ENCODE measurements at regions not wholly inside any gene's neighbourhood (a gene's known extent, or its start where the extent isn't known, plus 50 kb on each side); places are given as distances from the start of the nearest gene placed in this dataset.

DNA sequence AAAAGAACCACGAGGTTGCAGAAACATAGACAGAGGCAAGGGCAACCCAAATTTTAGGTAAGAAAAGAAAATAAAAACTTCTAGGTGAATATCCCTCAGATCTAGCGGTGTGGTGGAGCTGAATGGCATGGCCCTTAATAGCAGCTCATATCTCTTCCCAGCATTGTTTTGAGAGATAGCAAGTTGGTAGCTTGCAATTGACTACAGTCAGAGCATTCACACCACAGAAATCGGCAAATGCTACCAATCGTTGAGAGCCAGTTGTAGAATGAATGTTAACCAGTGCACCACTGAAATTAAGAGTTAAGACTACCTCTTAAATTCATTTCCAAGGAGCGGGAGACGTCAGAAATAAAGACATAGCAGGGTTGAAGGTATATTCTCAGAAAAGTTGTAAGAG is 184.0 kb upstream of the KIT start:
- TF ChIP-seq BRCA1 (IDR thresholded peaks at IDR 0.05; ENCODE audit: low read depth, low read length) = no peak
- TF ChIP-seq, protein P1, sequence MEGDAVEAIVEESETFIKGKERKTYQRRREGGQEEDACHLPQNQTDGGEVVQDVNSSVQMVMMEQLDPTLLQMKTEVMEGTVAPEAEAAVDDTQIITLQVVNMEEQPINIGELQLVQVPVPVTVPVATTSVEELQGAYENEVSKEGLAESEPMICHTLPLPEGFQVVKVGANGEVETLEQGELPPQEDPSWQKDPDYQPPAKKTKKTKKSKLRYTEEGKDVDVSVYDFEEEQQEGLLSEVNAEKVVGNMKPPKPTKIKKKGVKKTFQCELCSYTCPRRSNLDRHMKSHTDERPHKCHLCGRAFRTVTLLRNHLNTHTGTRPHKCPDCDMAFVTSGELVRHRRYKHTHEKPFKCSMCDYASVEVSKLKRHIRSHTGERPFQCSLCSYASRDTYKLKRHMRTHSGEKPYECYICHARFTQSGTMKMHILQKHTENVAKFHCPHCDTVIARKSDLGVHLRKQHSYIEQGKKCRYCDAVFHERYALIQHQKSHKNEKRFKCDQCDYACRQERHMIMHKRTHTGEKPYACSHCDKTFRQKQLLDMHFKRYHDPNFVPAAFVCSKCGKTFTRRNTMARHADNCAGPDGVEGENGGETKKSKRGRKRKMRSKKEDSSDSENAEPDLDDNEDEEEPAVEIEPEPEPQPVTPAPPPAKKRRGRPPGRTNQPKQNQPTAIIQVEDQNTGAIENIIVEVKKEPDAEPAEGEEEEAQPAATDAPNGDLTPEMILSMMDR (IDR thresholded peaks at IDR 0.05; ENCODE audit: control extremely low read depth in 1 of 3, insufficient read depth in 1 of 3, low read depth in 1 of 3, low read length in 3 of 3) = no peak
- TF ChIP-seq EZH2 (IDR thresholded peaks at IDR 0.05; ENCODE audit: low read depth, low read length, severe bottlenecking) = no peak
- no peak for TF ChIP-seq RAD21 (IDR thresholded peaks at IDR 0.05 in 1 of 2, conservative IDR thresholded peaks at IDR 0.05 in 1 of 2; ENCODE audit: low read depth in 2 of 2, low read length in 2 of 2)
- TF ChIP-seq POLR2A (IDR thresholded peaks at IDR 0.05; ENCODE audit: control extremely low read depth in 1 of 2, low read depth in 2 of 2, low read length in 2 of 2) = no peak
- TF ChIP-seq, protein P2, sequence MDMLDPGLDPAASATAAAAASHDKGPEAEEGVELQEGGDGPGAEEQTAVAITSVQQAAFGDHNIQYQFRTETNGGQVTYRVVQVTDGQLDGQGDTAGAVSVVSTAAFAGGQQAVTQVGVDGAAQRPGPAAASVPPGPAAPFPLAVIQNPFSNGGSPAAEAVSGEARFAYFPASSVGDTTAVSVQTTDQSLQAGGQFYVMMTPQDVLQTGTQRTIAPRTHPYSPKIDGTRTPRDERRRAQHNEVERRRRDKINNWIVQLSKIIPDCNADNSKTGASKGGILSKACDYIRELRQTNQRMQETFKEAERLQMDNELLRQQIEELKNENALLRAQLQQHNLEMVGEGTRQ (IDR thresholded peaks at IDR 0.05; ENCODE audit: low read length) = no peak
- no peak for TF ChIP-seq BACH1 (IDR thresholded peaks at IDR 0.05; ENCODE audit: low read length)
- TF ChIP-seq MAFK (IDR thresholded peaks at IDR 0.05; ENCODE audit: low read depth, low read length) = no peak
- TF ChIP-seq TAF1 (IDR thresholded peaks at IDR 0.05; ENCODE audit: low read depth, low read length) = no peak
- TF ChIP-seq CREB1 (IDR thresholded peaks at IDR 0.05) = no peak
